PFSK-1 (cell line): ENCODE measurements at regions not wholly inside any gene's neighbourhood (a gene's known extent, or its start where the extent isn't known, plus 50 kb on each side); places are given as distances from the start of the nearest gene placed in this dataset.

Source experiments
- FOXP2 ChIP-seq: optimal IDR thresholded peaks from 2 replicates; pipeline ENCODE3; 2011; ENCODE audit warnings: borderline replicate concordance, control low read depth, inconsistent platforms; ENCODE audit not compliant: insufficient read depth; ENCODE audit errors: extremely low read length, extremely low read depth
- POLR2AphosphoS5 ChIP-seq: IDR thresholded peaks from 2 replicates; pipeline ENCODE4 v1.6.1; 2012; ENCODE audit warnings: low read depth, mild to moderate bottlenecking, control low read depth, low read length, moderate library complexity
- SIN3A ChIP-seq: IDR thresholded peaks from 2 replicates; pipeline ENCODE4 v1.6.1; 2012; ENCODE audit warnings: mild to moderate bottlenecking, low read length, moderate library complexity, borderline replicate concordance; ENCODE audit not compliant: insufficient read depth
- TAF1 ChIP-seq: IDR thresholded peaks from 2 replicates; pipeline ENCODE4 v1.6.1; 2012; ENCODE audit warnings: low read length, control low read depth, borderline replicate concordance; ENCODE audit not compliant: insufficient read depth
- TF ChIP-seq, protein P1 (sequence below), 2 experiments: IDR thresholded peaks; 2 replicates each; pipeline versions ENCODE4 v1.6.1 to v1.8.0; 2011 to 2012; ENCODE audit warnings: low read depth in 2 of 2, low read length in 2 of 2, control low read depth in 1 of 2, inconsistent platforms in 1 of 2, mild to moderate bottlenecking in 1 of 2, moderate library complexity in 1 of 2; ENCODE audit not compliant: insufficient read depth in 1 of 2

DNA sequence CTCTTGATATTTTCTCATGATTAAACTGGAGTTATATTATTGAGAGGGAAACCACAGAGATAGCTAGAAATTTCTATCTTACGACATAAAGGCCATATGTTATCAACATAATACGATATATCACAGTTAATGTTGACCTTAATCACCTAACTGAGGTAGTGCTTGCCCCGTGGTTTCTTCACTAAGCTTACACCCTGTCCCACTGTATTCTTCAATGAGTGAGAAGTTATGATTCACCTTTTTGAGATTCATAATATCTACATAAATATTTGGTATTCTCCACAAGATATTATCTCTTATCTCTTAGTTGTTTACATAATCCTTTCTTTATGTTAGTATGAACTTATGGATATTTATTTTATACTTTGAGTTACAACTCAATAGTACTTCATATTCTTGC, 1714.1 kb downstream of the BRINP3 start:
- TF ChIP-seq FOXP2 (no peak), SIN3A (no peak), TAF1 (no peak), POLR2AphosphoS5 (no peak)
- TF ChIP-seq, protein P1, sequence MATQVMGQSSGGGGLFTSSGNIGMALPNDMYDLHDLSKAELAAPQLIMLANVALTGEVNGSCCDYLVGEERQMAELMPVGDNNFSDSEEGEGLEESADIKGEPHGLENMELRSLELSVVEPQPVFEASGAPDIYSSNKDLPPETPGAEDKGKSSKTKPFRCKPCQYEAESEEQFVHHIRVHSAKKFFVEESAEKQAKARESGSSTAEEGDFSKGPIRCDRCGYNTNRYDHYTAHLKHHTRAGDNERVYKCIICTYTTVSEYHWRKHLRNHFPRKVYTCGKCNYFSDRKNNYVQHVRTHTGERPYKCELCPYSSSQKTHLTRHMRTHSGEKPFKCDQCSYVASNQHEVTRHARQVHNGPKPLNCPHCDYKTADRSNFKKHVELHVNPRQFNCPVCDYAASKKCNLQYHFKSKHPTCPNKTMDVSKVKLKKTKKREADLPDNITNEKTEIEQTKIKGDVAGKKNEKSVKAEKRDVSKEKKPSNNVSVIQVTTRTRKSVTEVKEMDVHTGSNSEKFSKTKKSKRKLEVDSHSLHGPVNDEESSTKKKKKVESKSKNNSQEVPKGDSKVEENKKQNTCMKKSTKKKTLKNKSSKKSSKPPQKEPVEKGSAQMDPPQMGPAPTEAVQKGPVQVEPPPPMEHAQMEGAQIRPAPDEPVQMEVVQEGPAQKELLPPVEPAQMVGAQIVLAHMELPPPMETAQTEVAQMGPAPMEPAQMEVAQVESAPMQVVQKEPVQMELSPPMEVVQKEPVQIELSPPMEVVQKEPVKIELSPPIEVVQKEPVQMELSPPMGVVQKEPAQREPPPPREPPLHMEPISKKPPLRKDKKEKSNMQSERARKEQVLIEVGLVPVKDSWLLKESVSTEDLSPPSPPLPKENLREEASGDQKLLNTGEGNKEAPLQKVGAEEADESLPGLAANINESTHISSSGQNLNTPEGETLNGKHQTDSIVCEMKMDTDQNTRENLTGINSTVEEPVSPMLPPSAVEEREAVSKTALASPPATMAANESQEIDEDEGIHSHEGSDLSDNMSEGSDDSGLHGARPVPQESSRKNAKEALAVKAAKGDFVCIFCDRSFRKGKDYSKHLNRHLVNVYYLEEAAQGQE (IDR thresholded peaks at IDR 0.05; ENCODE audit: insufficient read depth in 1 of 2, low read depth in 2 of 2, low read length in 2 of 2), result no peak

DNA sequence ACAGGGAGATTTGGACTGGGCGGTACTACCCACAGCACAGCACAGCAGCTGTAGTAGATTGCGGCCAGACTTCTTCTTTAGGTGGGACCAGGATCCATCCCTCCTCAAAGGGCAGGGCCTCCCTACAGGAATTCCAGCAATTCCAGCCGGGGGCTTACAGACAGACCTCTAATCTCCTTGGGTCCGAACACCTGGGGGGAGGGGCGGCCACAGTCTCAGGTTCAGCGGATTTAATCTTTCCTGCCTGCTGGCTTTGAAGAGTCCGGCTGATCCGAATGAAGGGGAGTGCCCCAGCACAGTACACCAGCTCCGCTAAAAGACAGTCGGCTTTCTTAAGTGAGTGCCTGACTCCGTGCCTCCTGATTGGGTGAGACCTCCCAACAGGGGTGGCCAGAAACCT, 1708.5 kb downstream of the BRINP3 start:
- TF ChIP-seq POLR2AphosphoS5, result no peak
- TF ChIP-seq, protein P1 (IDR thresholded peaks at IDR 0.05; ENCODE audit: insufficient read depth in 1 of 2, low read depth in 2 of 2, low read length in 2 of 2), result no peak
- no peak for TF ChIP-seq FOXP2
- no peak for TF ChIP-seq SIN3A
- no peak for TF ChIP-seq TAF1

DNA sequence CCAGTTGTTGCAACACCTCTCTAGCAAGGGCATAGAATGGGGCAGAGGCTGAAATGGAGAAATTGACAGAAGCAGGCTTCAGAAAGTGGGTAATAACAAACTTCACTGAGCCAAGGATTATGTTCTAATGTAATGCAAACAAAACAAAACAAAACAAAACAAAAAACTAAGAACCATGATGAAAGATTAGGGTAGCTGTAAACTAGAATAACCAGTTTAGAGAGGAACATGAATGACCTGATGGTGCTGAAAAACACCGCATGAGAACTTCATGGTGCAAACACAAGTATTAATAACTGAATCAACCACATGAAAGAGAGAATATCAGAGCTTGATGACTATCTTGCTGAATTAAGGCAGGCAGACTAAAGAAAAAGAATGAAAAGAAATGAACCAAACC, 1707.7 kb downstream of the BRINP3 start:
- no peak for TF ChIP-seq TAF1
- TF ChIP-seq, protein P1 (IDR thresholded peaks at IDR 0.05; ENCODE audit: insufficient read depth in 1 of 2, low read depth in 2 of 2, low read length in 2 of 2), result no peak
- no peak for TF ChIP-seq SIN3A
- no peak for TF ChIP-seq FOXP2

DNA sequence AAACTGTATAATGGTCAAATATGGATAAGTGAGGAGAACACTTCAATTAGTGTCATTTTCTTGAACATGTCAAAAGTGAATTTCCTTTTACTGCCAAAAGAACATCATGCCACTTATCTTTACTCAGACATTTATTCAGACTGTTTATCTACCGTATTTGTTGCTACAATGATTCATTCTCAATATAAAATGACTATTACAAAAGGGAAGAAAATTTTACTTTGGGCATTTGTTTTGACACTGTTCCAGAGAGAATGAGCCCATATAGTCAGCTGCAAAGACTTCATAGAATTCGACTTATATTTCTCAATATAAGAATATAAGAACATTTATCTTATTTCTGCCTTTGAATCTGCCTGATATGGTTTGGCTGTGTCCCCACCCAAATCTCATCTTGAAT, 1699.1 kb downstream of the BRINP3 start:
- TF ChIP-seq POLR2AphosphoS5, result no peak
- no peak for TF ChIP-seq FOXP2
- TF ChIP-seq, protein P1 (IDR thresholded peaks at IDR 0.05; ENCODE audit: insufficient read depth in 1 of 2, low read depth in 2 of 2, low read length in 2 of 2), result no peak
- TF ChIP-seq SIN3A, result no peak
- no peak for TF ChIP-seq TAF1

DNA sequence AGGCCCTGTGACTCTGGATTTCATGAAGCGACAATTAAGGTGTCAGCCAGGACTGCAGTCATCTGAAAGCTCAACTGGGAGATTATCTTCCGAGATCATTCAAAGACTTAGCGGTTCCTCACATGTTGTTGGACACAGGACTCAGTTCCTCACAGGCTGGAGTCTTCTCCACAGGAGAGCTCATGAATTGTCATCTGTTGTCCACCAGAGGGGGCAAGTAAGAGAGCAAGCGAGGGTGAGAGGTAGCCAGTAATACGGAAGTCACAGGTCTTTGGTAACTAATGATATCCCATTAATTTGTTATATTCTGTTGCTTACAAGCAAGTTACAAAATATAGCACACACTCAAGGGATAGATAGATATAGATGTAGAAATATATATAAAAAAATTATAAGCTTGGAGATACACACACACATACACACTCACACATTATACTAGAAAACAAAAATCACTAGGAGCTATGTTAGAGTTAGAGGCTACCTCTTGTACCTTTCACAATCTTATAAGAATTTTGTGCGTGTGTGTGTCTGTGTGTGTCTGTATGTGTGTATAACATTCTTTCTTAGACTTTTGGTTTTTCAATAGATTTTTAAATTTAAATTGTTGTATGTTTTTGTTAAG, 1695.3 kb downstream of the BRINP3 start:
- TF ChIP-seq, protein P1 (IDR thresholded peaks at IDR 0.05; ENCODE audit: insufficient read depth in 1 of 2, low read depth in 2 of 2, low read length in 2 of 2), result no peak
- TF ChIP-seq TAF1, result no peak
